ENCODE measurements at regions not wholly inside any gene's neighbourhood (a gene's known extent, or its start where the extent isn't known, plus 50 kb on each side); places are given as distances from the start of the nearest gene placed in this dataset.

- no peak overlapping the region for H3K27ac ChIP-seq
- no peak overlapping the region for H2AFZ ChIP-seq
- TF ChIP-seq EZH2phosphoT487 (IDR thresholded peaks at IDR 0.05; ENCODE audit: low read depth, severe bottlenecking, unreplicated experiment) (no peak), EZH2 (IDR thresholded peaks at IDR 0.05; ENCODE audit: borderline replicate concordance) (no peak)
- 61% methylated on average over 1 of the region's 1 CpG for WGBS (ENCODE audit: low lambda C conversion rate, missing lambda C conversion rate)
- no peak overlapping the region for H3K4me2 ChIP-seq
- H3K4me1 ChIP-seq (ENCODE audit: insufficient read depth) = no peaks in the 10 kb centered on the region
- no peaks in the 10 kb centered on the region for H3K36me3 ChIP-seq (replicated peaks; ENCODE audit: insufficient read depth, low read depth)
- H4K20me1 ChIP-seq (ENCODE audit: insufficient read depth, poor library complexity, severe bottlenecking) = no peaks in the 10 kb centered on the region
- no peaks in the 10 kb centered on the region for H3K9me2 ChIP-seq (replicated peaks; ENCODE audit: insufficient read depth)
- no peaks in the 10 kb centered on the region for H3K9me3 ChIP-seq (ENCODE audit: low read depth)
- H3K4me3 ChIP-seq = no peak overlapping the region
- no peak for DNase-seq (ENCODE audit: low spot score)
- H3K79me2 ChIP-seq = no peaks in the 10 kb centered on the region
- peaks cover 3% of the 10 kb centered on the region for H3K27me3 ChIP-seq
Observed at GRCh38 chr2:118549503-118549902, 297.9 kb downstream of the EN1 start.

- no peaks in the 10 kb centered on the region for H3K79me2 ChIP-seq
- H2AFZ ChIP-seq = no peak overlapping the region
- peaks cover 3% of the 10 kb centered on the region for H3K27me3 ChIP-seq
- no peaks in the 10 kb centered on the region for H4K20me1 ChIP-seq (ENCODE audit: insufficient read depth, poor library complexity, severe bottlenecking)
- no peak for TF ChIP-seq EZH2phosphoT487 (IDR thresholded peaks at IDR 0.05; ENCODE audit: low read depth, severe bottlenecking, unreplicated experiment)
- TF ChIP-seq EZH2 (IDR thresholded peaks at IDR 0.05; ENCODE audit: borderline replicate concordance) = no peak
- TF ChIP-seq, protein P1, sequence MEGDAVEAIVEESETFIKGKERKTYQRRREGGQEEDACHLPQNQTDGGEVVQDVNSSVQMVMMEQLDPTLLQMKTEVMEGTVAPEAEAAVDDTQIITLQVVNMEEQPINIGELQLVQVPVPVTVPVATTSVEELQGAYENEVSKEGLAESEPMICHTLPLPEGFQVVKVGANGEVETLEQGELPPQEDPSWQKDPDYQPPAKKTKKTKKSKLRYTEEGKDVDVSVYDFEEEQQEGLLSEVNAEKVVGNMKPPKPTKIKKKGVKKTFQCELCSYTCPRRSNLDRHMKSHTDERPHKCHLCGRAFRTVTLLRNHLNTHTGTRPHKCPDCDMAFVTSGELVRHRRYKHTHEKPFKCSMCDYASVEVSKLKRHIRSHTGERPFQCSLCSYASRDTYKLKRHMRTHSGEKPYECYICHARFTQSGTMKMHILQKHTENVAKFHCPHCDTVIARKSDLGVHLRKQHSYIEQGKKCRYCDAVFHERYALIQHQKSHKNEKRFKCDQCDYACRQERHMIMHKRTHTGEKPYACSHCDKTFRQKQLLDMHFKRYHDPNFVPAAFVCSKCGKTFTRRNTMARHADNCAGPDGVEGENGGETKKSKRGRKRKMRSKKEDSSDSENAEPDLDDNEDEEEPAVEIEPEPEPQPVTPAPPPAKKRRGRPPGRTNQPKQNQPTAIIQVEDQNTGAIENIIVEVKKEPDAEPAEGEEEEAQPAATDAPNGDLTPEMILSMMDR (IDR thresholded peaks at IDR 0.05; ENCODE audit: poor library complexity) = no peak
- H3K4me3 ChIP-seq = no peak overlapping the region
- 78% methylated on average over 8 of the region's 8 CpGs for WGBS (ENCODE audit: low lambda C conversion rate, missing lambda C conversion rate)
- no peaks in the 10 kb centered on the region for H3K4me1 ChIP-seq (ENCODE audit: insufficient read depth)
- H3K4me2 ChIP-seq = no peak overlapping the region
- H3K9me2 ChIP-seq (replicated peaks; ENCODE audit: insufficient read depth) = no peaks in the 10 kb centered on the region
- no peak for DNase-seq (ENCODE audit: low spot score)
- no peaks in the 10 kb centered on the region for H3K36me3 ChIP-seq (replicated peaks; ENCODE audit: insufficient read depth, low read depth)
- no peak overlapping the region for H3K27ac ChIP-seq
- no peaks in the 10 kb centered on the region for H3K9me3 ChIP-seq (ENCODE audit: low read depth)
Observed at GRCh38 chr2:118548880-118549488, 298.5 kb downstream of the EN1 start.

DNA sequence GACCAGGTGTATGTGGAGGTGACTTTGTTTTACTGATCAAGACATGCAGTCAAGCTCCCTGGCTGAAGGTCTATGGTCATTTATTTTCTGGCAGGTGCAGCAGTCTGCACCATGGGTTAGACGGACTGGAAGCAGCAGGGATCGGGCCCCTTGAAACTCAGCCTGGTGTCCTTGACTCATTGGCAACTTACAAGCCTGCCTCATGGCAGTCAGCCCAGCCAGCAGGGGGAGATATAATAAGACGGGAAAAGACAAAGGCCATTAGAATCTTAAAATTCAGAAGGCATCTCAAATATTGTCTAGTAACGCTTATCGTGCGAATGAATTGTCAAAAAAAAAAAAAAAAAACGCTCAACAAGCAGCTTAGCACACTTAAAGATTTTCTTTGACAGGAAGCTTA, 308.2 kb downstream of the EN1 start:
- Histone ChIP-seq H3K4me3 (no peak overlapping the region), H3K79me2 (no peaks in the 10 kb centered on the region), H2AFZ (no peak overlapping the region), H3K9me2 (replicated peaks; ENCODE audit: insufficient read depth) (no peaks in the 10 kb centered on the region), H3K4me2 (no peak overlapping the region), H3K9me3 (ENCODE audit: low read depth) (no peaks in the 10 kb centered on the region), H3K36me3 (replicated peaks; ENCODE audit: insufficient read depth, low read depth) (no peaks in the 10 kb centered on the region), H3K27ac (no peak overlapping the region), H3K27me3 (peaks cover 9% of the 10 kb centered on the region), H3K4me1 (ENCODE audit: insufficient read depth) (no peaks in the 10 kb centered on the region), H4K20me1 (ENCODE audit: insufficient read depth, poor library complexity, severe bottlenecking) (no peaks in the 10 kb centered on the region)
- 71% methylated on average over 7 of the region's 7 CpGs for WGBS (ENCODE audit: low lambda C conversion rate, missing lambda C conversion rate)
- TF ChIP-seq, protein P1 (IDR thresholded peaks at IDR 0.05; ENCODE audit: poor library complexity) = peak; percentile 46
- no peak for TF ChIP-seq EZH2phosphoT487 (IDR thresholded peaks at IDR 0.05; ENCODE audit: low read depth, severe bottlenecking, unreplicated experiment)
- DNase-seq (ENCODE audit: low spot score) = peak; percentile 46

- Histone ChIP-seq H3K79me2 (no peaks in the 10 kb centered on the region), H4K20me1 (ENCODE audit: insufficient read depth, poor library complexity, severe bottlenecking) (no peaks in the 10 kb centered on the region), H3K9me3 (ENCODE audit: low read depth) (no peaks in the 10 kb centered on the region), H3K27ac (no peak overlapping the region), H3K27me3 (peaks cover 9% of the 10 kb centered on the region), H3K9me2 (replicated peaks; ENCODE audit: insufficient read depth) (no peaks in the 10 kb centered on the region), H3K4me1 (ENCODE audit: insufficient read depth) (no peaks in the 10 kb centered on the region), H3K36me3 (replicated peaks; ENCODE audit: insufficient read depth, low read depth) (no peaks in the 10 kb centered on the region), H3K4me3 (no peak overlapping the region), H2AFZ (no peak overlapping the region), H3K4me2 (no peak overlapping the region)
- no peak for TF ChIP-seq EZH2phosphoT487 (IDR thresholded peaks at IDR 0.05; ENCODE audit: low read depth, severe bottlenecking, unreplicated experiment)
- TF ChIP-seq, protein P1 (IDR thresholded peaks at IDR 0.05; ENCODE audit: poor library complexity) = no peak
- no peak for TF ChIP-seq EZH2 (IDR thresholded peaks at IDR 0.05; ENCODE audit: borderline replicate concordance)
- WGBS (ENCODE audit: low lambda C conversion rate, missing lambda C conversion rate) = 89% methylated on average over 4 of the region's 4 CpGs
- no peak for DNase-seq (ENCODE audit: low spot score)
Observed at GRCh38 chr2:118536306-118536705, 311.1 kb downstream of the EN1 start.

Measured in hepatocyte (in vitro differentiated cells).